Endodermal cell (in vitro differentiated cells): ENCODE measurements at regions not wholly inside any gene's neighbourhood (a gene's known extent, or its start where the extent isn't known, plus 50 kb on each side); places are given as distances from the start of the nearest gene placed in this dataset.

ENCODE experiments used
- DNase-seq: peaks from one replicate; pipeline ENCODE4 v3.0.0-alpha.2; 2017
- H3K27ac ChIP-seq: 2 replicates; pipeline ENCODE4 v1.5.1; 2013; ENCODE audit warnings: mild to moderate bottlenecking, low read depth, low read length, moderate library complexity
- H3K27me3 ChIP-seq: 2 replicates; pipeline ENCODE4 v1.6.1; 2013; ENCODE audit warnings: mild to moderate bottlenecking, low read length, moderate library complexity; ENCODE audit not compliant: insufficient read depth, control insufficient read depth, poor library complexity, severe bottlenecking
- H3K36me3 ChIP-seq: 2 replicates; pipeline ENCODE4 v1.7.0; 2013; ENCODE audit warnings: mild to moderate bottlenecking, low read length, moderate library complexity; ENCODE audit not compliant: control insufficient read depth, insufficient read depth
- H3K4me1 ChIP-seq: one replicate; pipeline ENCODE4 v1.7.0; 2013; ENCODE audit warnings: low read length; ENCODE audit not compliant: control insufficient read depth, insufficient read depth
- H3K4me3 ChIP-seq: 2 replicates; pipeline ENCODE4 v1.5.1; 2013; ENCODE audit warnings: mild to moderate bottlenecking, low read length, moderate library complexity
- H3K9ac ChIP-seq: 2 replicates; pipeline ENCODE4 v1.6.1; 2013; ENCODE audit warnings: mild to moderate bottlenecking, low read length, moderate library complexity; ENCODE audit not compliant: poor library complexity, severe bottlenecking; ENCODE audit errors: extremely low read depth
- H3K9me3 ChIP-seq: 2 replicates; pipeline ENCODE4 v1.6.1; 2013; ENCODE audit warnings: mild to moderate bottlenecking, low read length, moderate library complexity; ENCODE audit not compliant: control insufficient read depth
- H3K27ac Mint-ChIP-seq: 2 replicates; pipeline ENCODE4 v1.8.0; 2020; ENCODE audit warnings: mixed read lengths
- H3K27me3 Mint-ChIP-seq: 2 replicates; pipeline ENCODE4 v1.8.0; 2021; ENCODE audit warnings: mild to moderate bottlenecking, mixed read lengths; ENCODE audit not compliant: insufficient read depth
- H3K36me3 Mint-ChIP-seq: 2 replicates; pipeline ENCODE4 v1.8.0; 2020; ENCODE audit warnings: low read depth, mixed read lengths
- H3K4me1 Mint-ChIP-seq: 2 replicates; pipeline ENCODE4 v1.8.0; 2020; ENCODE audit warnings: mixed read lengths
- H3K4me3 Mint-ChIP-seq: 2 replicates; pipeline ENCODE4 v1.8.0; 2020; ENCODE audit warnings: mild to moderate bottlenecking, moderate library complexity, mixed read lengths
- H3K9me3 Mint-ChIP-seq: 2 replicates; pipeline ENCODE4 v1.8.0; 2020; ENCODE audit warnings: mild to moderate bottlenecking, mixed read lengths
- WGBS, 2 experiments: methylation state at CpG; one replicate each; pipeline versions ENCODE4 v1.1.5 to v1.1.7; 2013; ENCODE audit warnings: missing lambda C conversion rate in 2 of 2, mixed read lengths in 1 of 2; ENCODE audit not compliant: insufficient coverage in 1 of 2, insufficient read length in 1 of 2; 5-methylcytosine and 5-hydroxymethylcytosine counted together
- TF ChIP-seq, protein P1 (sequence below): fragments of 200-600 bp; sonication (generic); conservative IDR thresholded peaks from 2 replicates; pipeline ENCODE4 v1.5.0; 2021; ENCODE audit warnings: antibody characterized with exemption, mild to moderate bottlenecking

DNA sequence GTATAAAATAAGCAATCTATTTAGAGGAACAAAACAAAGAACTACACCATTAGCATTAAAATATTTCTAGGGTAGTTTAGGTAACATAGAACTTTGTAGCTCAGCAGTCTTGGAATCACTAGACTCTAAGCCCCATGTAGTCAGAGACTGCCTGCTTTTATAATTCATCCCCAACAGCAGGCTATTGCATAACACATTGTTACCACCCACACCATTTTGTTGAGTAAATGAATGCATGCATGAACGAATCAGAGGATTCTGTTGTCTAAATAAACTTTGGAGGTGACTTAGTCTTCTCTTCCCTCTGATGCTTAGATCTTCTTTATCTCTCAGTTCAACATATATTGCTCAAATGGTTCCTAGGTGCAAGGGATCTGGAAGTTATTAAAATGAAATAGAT is 167.6 kb upstream of the TNP1 start:
- H3K4me1 ChIP-seq = peaks cover 2% of the 10 kb centered on the region
- H3K4me3 ChIP-seq = no peak overlapping the region
- no peak overlapping the region for H3K9ac ChIP-seq
- no peaks in the 10 kb centered on the region for H3K36me3 ChIP-seq
- no peak overlapping the region for H3K27ac ChIP-seq
- H3K36me3 Mint-ChIP-seq = no peaks in the 10 kb centered on the region
- no peak overlapping the region for H3K27ac Mint-ChIP-seq
- peaks cover 21% of the 10 kb centered on the region for H3K27me3 Mint-ChIP-seq
- H3K9me3 ChIP-seq = no peaks in the 10 kb centered on the region
- no peaks in the 10 kb centered on the region for H3K9me3 Mint-ChIP-seq
- peaks cover 10% of the 10 kb centered on the region for H3K4me1 Mint-ChIP-seq
- TF ChIP-seq, protein P1, sequence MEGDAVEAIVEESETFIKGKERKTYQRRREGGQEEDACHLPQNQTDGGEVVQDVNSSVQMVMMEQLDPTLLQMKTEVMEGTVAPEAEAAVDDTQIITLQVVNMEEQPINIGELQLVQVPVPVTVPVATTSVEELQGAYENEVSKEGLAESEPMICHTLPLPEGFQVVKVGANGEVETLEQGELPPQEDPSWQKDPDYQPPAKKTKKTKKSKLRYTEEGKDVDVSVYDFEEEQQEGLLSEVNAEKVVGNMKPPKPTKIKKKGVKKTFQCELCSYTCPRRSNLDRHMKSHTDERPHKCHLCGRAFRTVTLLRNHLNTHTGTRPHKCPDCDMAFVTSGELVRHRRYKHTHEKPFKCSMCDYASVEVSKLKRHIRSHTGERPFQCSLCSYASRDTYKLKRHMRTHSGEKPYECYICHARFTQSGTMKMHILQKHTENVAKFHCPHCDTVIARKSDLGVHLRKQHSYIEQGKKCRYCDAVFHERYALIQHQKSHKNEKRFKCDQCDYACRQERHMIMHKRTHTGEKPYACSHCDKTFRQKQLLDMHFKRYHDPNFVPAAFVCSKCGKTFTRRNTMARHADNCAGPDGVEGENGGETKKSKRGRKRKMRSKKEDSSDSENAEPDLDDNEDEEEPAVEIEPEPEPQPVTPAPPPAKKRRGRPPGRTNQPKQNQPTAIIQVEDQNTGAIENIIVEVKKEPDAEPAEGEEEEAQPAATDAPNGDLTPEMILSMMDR = no peak
- no peak overlapping the region for H3K4me3 Mint-ChIP-seq
- 75 to 100% methylated on average over 1 of the region's 1 CpG for WGBS, 2 experiments
- DNase-seq = no peak
- no peaks in the 10 kb centered on the region for H3K27me3 ChIP-seq

GRCh38 chr2:217026569-217026968 is 166.7 kb upstream of the TNP1 start:
- Mint-ChIP-seq H3K27me3 (peaks cover 17% of the 10 kb centered on the region), H3K27ac (no peak overlapping the region), H3K36me3 (no peaks in the 10 kb centered on the region), H3K4me1 (peaks cover 10% of the 10 kb centered on the region), H3K4me3 (no peak overlapping the region), H3K9me3 (no peaks in the 10 kb centered on the region)
- Histone ChIP-seq H3K9me3 (no peaks in the 10 kb centered on the region), H3K4me1 (peaks cover 2% of the 10 kb centered on the region), H3K9ac (no peak overlapping the region), H3K36me3 (no peaks in the 10 kb centered on the region), H3K27me3 (no peaks in the 10 kb centered on the region), H3K4me3 (no peak overlapping the region), H3K27ac (no peak overlapping the region)
- 96 to 100% methylated on average over 1 to 3 of the region's 3 CpGs for WGBS, 2 experiments
- TF ChIP-seq, protein P1 = no peak
- DNase-seq = no peak

- Mint-ChIP-seq H3K4me1 (peaks cover 10% of the 10 kb centered on the region), H3K36me3 (no peaks in the 10 kb centered on the region), H3K27ac (no peak overlapping the region), H3K27me3 (peaks cover 15% of the 10 kb centered on the region), H3K9me3 (no peaks in the 10 kb centered on the region), H3K4me3 (no peak overlapping the region)
- Histone ChIP-seq H3K27ac (no peak overlapping the region), H3K9me3 (no peaks in the 10 kb centered on the region), H3K4me1 (peaks cover 2% of the 10 kb centered on the region), H3K9ac (no peak overlapping the region), H3K36me3 (no peaks in the 10 kb centered on the region), H3K27me3 (no peaks in the 10 kb centered on the region), H3K4me3 (no peak overlapping the region)
- TF ChIP-seq, protein P1 = no peak
- no peak for DNase-seq
- 97 to 100% methylated on average over 2 to 5 of the region's 5 CpGs for WGBS, 2 experiments
These were observed 166.3 kb upstream of the TNP1 start for GRCh38 chr2:217026161-217026560.
